NOMO-1 treated with dmso at 0.1 percent for 144 hours (cell line): ENCODE measurements at regions not wholly inside any gene's neighbourhood (a gene's known extent, or its start where the extent isn't known, plus 50 kb on each side); places are given as distances from the start of the nearest gene placed in this dataset.
"Not testable (repeated sequence)": the region's sequence is repeated elsewhere in the genome, so short reads cannot be mapped to it uniquely, and the experiment has no call there.

Experiments
- DNase-seq: peaks from one replicate; lab custom pipeline; 2025; ENCODE audit not compliant: unreplicated experiment; lab: John Stamatoyannopoulos, UW

GRCh38 chrX:87236830-87237440 lies 280.7 kb upstream of the KLHL4 start:
- DNase-seq = no peak

DNA sequence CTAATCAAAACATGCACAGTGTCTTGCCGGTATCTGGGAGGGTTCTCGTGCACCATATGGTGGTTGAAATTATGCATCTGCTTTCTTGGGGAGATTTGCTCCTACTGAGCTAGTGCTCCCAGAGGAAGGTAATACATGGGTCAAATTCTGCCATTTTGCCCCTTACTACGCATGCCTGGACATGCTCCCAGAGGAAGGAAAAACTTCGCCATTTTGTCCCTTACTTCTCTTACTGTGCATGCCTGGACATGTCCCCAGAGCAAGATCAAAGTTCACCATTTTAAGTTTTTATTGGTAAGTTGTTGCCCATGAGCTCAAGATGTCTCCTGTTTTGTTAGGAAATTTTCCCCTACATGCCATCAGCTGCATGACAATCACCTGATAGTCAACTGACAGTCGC lies 252.1 kb upstream of the KLHL4 start:
- DNase-seq = no peak

GRCh38 chrX:87272491-87272890 lies 245.1 kb upstream of the KLHL4 start:
- no peak for DNase-seq

DNA sequence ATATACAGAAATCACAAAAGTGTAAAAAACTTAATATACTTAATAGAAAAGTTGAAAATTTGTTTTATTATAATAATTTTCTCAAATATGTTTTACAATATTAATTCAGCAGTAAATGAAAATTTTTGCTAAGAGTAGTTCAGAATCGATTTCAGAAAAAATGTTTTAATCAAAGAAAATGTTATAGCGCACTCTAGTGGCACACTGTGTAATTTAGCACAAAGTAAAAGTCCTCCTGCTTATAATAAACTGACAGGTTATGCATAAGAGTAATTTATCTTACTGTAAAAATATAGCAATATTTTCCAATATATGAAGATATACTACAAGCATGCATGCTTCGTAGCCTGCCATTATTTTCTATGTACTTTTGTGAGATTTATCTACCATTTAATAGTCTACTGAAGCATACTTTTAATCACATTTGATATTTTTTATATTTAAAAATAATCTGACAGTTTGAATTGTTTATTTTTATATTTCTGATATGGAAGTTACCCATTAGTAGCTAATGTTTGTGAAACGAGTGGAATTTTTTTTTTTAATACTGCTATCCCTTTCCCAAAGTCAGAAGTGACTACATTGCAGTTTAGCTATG lies 217.9 kb upstream of the KLHL4 start:
- DNase-seq = no peak

- DNase-seq = no peak
Observed at GRCh38 chrX:87310780-87311179, 206.8 kb upstream of the KLHL4 start.

DNA sequence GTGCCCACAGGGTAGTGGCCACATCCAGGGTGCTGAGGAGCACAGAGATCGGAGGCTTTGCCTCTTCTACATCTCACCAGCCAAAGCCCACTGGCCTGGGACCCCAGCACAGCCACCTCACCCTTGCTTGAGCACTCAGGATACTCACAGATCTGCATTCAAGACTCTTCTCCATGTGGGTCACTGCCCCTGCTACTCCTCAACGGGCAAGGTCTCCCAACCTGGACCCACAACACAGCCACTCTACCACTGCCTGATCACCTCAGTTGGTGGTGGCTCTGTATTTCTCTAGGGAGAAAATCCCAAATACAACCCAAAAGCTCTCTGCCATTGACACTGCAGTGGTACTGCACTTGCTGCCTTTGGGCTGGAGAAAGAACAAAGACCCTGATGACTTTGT lies 190.3 kb upstream of the KLHL4 start:
- no peak for DNase-seq

DNA sequence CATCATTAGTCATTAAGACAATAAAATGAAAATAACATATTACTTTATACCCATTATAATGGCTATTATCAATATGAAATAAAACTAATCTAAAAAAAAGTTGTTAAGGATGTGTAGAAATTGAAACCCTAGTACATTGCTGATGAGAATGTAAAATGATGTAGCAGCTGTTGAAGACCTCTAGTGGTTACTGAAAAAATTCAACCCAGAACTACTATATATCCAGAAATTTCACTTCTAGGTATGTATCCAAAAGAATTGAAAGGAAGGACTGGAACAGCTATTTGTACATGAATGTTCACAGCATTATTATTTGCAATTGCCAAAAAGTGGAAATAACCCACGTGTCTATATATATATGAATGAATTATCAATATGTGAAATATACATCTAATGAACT lies 180.3 kb upstream of the KLHL4 start:
- no peak for DNase-seq

- peak; percentile 4 for DNase-seq
Observed at GRCh38 chrX:87338510-87338909, 179.1 kb upstream of the KLHL4 start.

- no peak for DNase-seq
Observed at GRCh38 chrX:87370865-87371264, 146.7 kb upstream of the KLHL4 start.

- DNase-seq = no peak
Observed at GRCh38 chrX:87374324-87374723, 143.3 kb upstream of the KLHL4 start.

DNA sequence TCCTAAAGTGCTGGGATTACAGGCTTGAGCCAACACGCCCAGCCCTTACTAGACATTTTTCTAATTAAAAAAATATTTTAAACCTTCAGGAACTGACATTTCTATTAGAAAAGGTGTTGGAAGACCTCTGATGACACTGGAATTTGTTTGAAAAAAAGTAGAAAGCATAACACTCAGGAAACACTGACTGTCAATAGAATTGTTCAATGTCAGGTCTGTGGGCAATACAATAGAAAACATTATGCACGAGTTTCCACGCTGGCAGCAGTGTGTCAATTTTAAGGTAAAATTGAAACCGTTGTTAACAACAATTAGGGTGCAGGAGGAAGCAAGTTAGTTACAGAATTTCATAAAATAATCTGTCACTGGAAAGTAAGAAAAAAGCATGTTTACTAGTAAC lies 140.7 kb upstream of the KLHL4 start:
- no peak for DNase-seq

DNA sequence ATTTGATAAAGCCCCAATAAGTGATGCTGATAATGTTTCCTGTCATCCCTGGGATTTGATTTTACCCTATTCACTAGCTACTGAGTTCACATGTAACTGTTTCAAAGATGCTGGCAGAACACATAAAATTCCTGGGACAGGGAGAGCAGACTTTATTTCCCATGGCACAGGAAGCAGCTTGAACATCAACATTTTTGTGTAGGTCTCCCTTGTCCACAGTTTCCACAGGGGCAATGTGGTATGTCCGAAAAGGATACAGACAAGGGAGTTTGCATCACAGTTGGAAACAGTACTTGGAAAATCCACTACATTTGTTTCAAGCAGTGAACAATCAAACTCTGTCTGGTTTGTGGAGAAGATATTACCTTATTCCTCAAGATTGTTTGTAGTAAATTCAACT lies 129.2 kb upstream of the KLHL4 start:
- no peak for DNase-seq

- DNase-seq = no peak
Observed at GRCh38 chrX:87391742-87392141, 125.9 kb upstream of the KLHL4 start.

DNA sequence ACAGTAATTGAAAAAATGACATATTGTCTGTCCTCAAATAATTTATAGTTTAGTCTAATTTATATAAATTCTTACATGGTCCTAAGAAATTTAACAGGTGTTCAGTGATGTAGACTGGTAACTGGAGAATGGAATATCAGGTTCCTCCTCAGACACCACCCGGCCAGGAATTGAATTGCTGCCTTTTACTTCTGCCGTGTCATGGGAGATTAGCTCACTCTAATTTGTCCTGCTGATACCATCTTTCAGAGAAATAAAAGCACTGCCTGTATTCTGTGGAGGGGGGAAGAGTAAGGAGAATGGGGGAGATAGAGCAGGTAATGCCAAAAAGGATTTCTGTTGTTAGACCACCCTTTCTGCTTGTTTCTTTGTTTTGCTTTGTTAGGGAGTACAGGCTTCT lies 125.2 kb upstream of the KLHL4 start:
- no peak for DNase-seq

- DNase-seq = no peak
Observed at GRCh38 chrX:87397103-87397886, 120.3 kb upstream of the KLHL4 start.

DNA sequence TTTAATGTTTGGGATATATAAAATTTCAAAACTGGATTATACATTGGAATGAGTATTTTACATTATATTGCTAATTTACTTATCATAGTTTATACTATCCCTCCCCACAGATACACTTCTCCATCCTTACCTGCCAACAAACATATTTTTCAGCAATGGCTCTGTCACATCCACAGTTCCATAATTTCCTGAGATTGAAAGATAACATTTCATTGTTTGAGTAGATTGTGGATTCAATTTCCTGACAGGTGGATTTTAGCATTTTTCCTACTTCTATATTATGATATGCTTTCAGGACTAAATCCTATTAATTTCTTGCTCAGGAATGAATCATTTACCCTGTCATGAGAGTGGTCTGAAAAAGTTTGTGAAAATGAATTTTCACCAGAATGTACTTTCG lies 115.3 kb upstream of the KLHL4 start:
- DNase-seq = no peak

DNA sequence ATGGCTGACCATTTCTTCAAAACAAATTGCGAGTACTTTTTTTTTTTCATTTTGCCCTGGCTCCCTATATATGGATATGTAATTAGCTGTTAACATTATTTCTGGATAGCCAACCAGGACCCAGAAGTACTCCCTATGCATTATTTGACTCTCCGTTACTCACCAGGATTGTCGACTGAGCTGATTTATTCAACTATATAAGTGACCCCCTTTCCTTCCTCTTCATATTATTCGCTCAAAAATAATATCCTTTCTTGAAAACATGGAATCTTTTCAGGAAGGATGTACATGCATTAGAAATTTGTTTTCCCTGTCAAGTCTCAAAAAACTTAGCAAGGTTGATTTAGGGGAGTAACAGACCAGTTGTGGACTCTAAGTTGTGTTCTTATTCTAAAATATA lies 114.1 kb upstream of the KLHL4 start:
- no peak for DNase-seq

DNA sequence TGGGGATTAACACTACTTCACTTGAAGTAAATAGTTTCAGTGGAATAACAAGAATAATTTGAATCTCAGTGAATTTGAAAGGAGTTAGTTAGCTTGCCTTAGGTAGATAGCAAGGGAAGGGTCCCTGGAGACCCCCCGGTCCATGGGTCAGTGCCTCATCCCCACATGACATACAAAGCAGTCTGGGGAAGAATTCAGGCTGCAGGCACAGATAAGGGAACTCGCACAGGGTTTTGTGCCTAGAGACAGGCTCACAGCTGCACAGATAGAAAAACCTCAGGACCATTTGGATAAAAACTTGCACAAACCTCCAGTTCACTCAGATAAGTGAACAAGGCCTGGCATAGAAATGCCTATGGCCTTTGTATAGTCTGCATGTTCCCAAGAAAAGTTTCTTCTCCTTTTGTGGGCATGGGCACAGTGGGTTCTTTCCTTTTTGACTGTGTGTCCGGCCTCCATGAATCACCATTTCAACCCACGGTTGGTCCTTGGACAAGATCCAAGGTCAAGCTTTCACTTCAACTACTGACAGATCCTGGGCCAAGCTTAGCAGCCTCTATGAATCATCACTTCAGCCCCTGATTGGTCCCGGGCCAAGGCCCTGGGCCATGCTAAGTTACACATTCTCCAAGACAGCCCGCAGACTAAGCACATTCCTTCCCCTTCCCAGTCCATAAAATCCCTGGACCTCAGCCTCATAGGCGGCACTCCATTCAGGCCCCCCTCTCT lies 108.3 kb upstream of the KLHL4 start:
- no peak for DNase-seq

GRCh38 chrX:87425618-87426017 lies 92.0 kb upstream of the KLHL4 start:
- no peak for DNase-seq

- DNase-seq = no peak
Observed at GRCh38 chrX:87434618-87435017, 83.0 kb upstream of the KLHL4 start.

GRCh38 chrX:87448613-87449012 lies 69.0 kb upstream of the KLHL4 start:
- DNase-seq = not testable (repeated sequence)

GRCh38 chrX:87465757-87466156 lies 51.8 kb upstream of the KLHL4 start:
- not testable (repeated sequence) for DNase-seq
